ENCODE measurements at regions not wholly inside any gene's neighbourhood (a gene's known extent, or its start where the extent isn't known, plus 50 kb on each side); places are given as distances from the start of the nearest gene placed in this dataset.
A peak's percentile ranks its signal among the peaks of the same experiment; 100 is the strongest.

DNA sequence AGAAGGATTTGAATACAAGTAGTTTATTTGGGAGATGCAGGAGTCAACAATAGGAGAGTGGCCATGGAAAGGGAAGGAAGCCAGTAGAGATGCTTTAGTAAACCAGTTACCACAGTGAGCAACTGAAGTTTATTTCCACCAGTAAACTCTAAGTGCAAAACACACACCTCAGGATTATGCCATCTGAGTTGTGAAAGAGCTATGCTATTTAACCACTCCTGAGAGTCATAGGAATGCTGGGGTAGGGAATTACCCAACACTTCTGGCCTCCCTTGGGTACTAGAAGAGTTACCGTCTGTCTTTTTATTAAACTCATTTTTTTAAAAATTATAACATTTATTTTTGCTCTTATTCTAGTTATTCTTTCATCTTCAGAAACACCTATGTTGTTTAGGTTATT lies 834.6 kb upstream of the AMOT start:
- no peak overlapping the region for H3K4ac ChIP-seq (replicated peaks; ENCODE audit: insufficient read length, low read depth, low read length)
- H3K23me2 ChIP-seq (ENCODE audit: low read depth, low read length) = no peaks in the 10 kb centered on the region
- no peak overlapping the region for H4K5ac ChIP-seq (ENCODE audit: insufficient read length, low read depth, low read length)
- no peaks in the 10 kb centered on the region for H3K79me1 ChIP-seq (ENCODE audit: low read depth, low read length)
- no peak overlapping the region for H3K56ac ChIP-seq (replicated peaks; ENCODE audit: insufficient read length, low read depth, low read length)
- H3K79me2 ChIP-seq (ENCODE audit: control insufficient read depth in 1 of 2, insufficient read depth in 2 of 2, low read length in 2 of 2) = no peaks in the 10 kb centered on the region
- no peak overlapping the region for H2BK20ac ChIP-seq (ENCODE audit: low read length)
- H3K18ac ChIP-seq (ENCODE audit: extremely low read depth, low read length) = no peak overlapping the region
- H3K4me1 ChIP-seq (replicated peaks in 1 of 4; ENCODE audit: control insufficient read depth in 3 of 4, insufficient read depth in 4 of 4, low read length in 3 of 4) = no peaks in the 10 kb centered on the region
- H3K4me3 ChIP-seq (ENCODE audit: extremely low read depth in 1 of 4, insufficient read depth in 2 of 4, low read depth in 3 of 4, low read length in 4 of 4) = no peak overlapping the region
- POLR2A ChIA-PET (ENCODE audit: partially characterized antibody) = no interaction called here
- H3K36me3 ChIP-seq (ENCODE audit: control insufficient read depth in 2 of 4, insufficient read depth in 4 of 4, low read length in 3 of 4) = no peaks in the 10 kb centered on the region
- no peak overlapping the region for H3K14ac ChIP-seq (ENCODE audit: insufficient read length)
- no peak overlapping the region for H2AFZ ChIP-seq (ENCODE audit: low read length)
- no peak overlapping the region for H2BK12ac ChIP-seq (ENCODE audit: low read depth, low read length)
- no peak overlapping the region for H2BK5ac ChIP-seq (ENCODE audit: low read depth, low read length)
- H2BK15ac ChIP-seq (ENCODE audit: low read length) = no peak overlapping the region
- H3K9me3 ChIP-seq (ENCODE audit: insufficient read depth in 2 of 2, low read depth in 1 of 2, low read length in 1 of 2) = no peaks in the 10 kb centered on the region
- FAIRE-seq (peak; percentile 66), DNase-seq (ENCODE audit: low read depth in 1 of 2, low spot score in 2 of 2) (no peak)
- H3K4me2 ChIP-seq (ENCODE audit: insufficient read depth in 1 of 2, low read depth in 2 of 2, low read length in 2 of 2) = no peak overlapping the region
- CTCF ChIA-PET (ENCODE audit: partially characterized antibody) = no interaction called here
- no peak overlapping the region for H4K91ac ChIP-seq (replicated peaks; ENCODE audit: insufficient read length, low read length)
- H3K23ac ChIP-seq (ENCODE audit: insufficient read length) = no peak overlapping the region
- H2AK5ac ChIP-seq (ENCODE audit: low read depth, low read length) = no peak overlapping the region
- no peaks in the 10 kb centered on the region for H4K20me1 ChIP-seq (replicated peaks in 1 of 2; ENCODE audit: control insufficient read depth in 1 of 2, insufficient read depth in 2 of 2, low read length in 2 of 2)
- H2BK120ac ChIP-seq (replicated peaks; ENCODE audit: low read depth, low read length) = no peak overlapping the region
- 70% methylated on average over 1 of the region's 1 CpG; no CpG with 5 or more reads in 1 of the 2 experiments for WGBS, 2 experiments (ENCODE audit: extremely low coverage in 1 of 2, insufficient coverage in 1 of 2, insufficient read length in 1 of 2, insufficient replicate concordance in 2 of 2, low coverage in 1 of 2, low lambda C conversion rate in 2 of 2, missing lambda C conversion rate in 1 of 2)
- H4K8ac ChIP-seq (ENCODE audit: extremely low read depth, insufficient read depth, low read length) = no peak overlapping the region
- no peaks in the 10 kb centered on the region for H3K27me3 ChIP-seq (replicated peaks in 1 of 4; ENCODE audit: control insufficient read depth in 3 of 4, extremely low read depth in 1 of 4, insufficient read depth in 3 of 4, low read length in 3 of 4)
- H3K27ac ChIP-seq (ENCODE audit: low read depth, low read length) = no peak overlapping the region
- no peak overlapping the region for H3K9ac ChIP-seq (replicated peaks in 1 of 4; ENCODE audit: extremely low read depth in 1 of 4, low read depth in 3 of 4, low read length in 3 of 4)
- TF ChIP-seq BCL11A (IDR thresholded peaks at IDR 0.05; ENCODE audit: low read depth in 2 of 2, low read length in 2 of 2) (no peak), EZH2 (IDR thresholded peaks at IDR 0.05; ENCODE audit: low read depth, low read length, severe bottlenecking) (no peak), JUN (IDR thresholded peaks at IDR 0.05; ENCODE audit: low read depth, low read length) (no peak), POLR2AphosphoS5 (IDR thresholded peaks at IDR 0.05; ENCODE audit: low read depth, low read length) (no peak), POU5F1 (IDR thresholded peaks at IDR 0.05; ENCODE audit: low read depth, low read length) (no peak), EGR1 (IDR thresholded peaks at IDR 0.05; ENCODE audit: borderline replicate concordance, low read depth, low read length) (no peak), PHF8 (conservative IDR thresholded peaks at IDR 0.05; ENCODE audit: low read depth, low read length) (no peak), KDM4A (IDR thresholded peaks at IDR 0.05; ENCODE audit: low read depth, low read length, severe bottlenecking) (no peak), ZNF274 (IDR thresholded peaks at IDR 0.05; ENCODE audit: borderline replicate concordance, extremely low read depth, low read length) (no peak), JUND (IDR thresholded peaks at IDR 0.05; ENCODE audit: low read length) (no peak), KDM1A (IDR thresholded peaks at IDR 0.05; ENCODE audit: borderline replicate concordance, low read length) (no peak), SRF (IDR thresholded peaks at IDR 0.05; ENCODE audit: low read depth, low read length) (no peak), RFX5 (IDR thresholded peaks at IDR 0.05; ENCODE audit: borderline replicate concordance, low read depth, low read length) (no peak), HDAC6 (IDR thresholded peaks at IDR 0.05; ENCODE audit: low read depth, low read length) (no peak), TBP (IDR thresholded peaks at IDR 0.05; ENCODE audit: low read depth, low read length) (no peak), ASH2L (IDR thresholded peaks at IDR 0.05; ENCODE audit: low read length) (no peak), YY1 (IDR thresholded peaks at IDR 0.05; ENCODE audit: low read depth, low read length) (no peak)
